MCF 10A (cell line): ENCODE measurements at regions not wholly inside any gene's neighbourhood (a gene's known extent, or its start where the extent isn't known, plus 50 kb on each side); places are given as distances from the start of the nearest gene placed in this dataset.

Source experiments
- BruUV-seq: library from RNA; stranded (reverse); fragments of 400-500 nt; replicated peaks from 2 replicates; lab custom pipeline; 2021; lab: Mats Ljungman, UMichigan
- CTCF ChIA-PET: fragments of 300-600 bp; sonication (Branson Sonifier 250); formaldehyde crosslinking; extraction: SDS; loops from one replicate; lab custom pipeline; 2021; ENCODE audit warnings: antibody characterized with exemption, inconsistent platforms; lab: Yijun Ruan, JAX
- POLR2A ChIA-PET: fragments of 300-600, 350-650 bp; sonication (Branson Sonifier 250); formaldehyde crosslinking; extraction: SDS; loops from one replicate; lab custom pipeline; 2020; ENCODE audit warnings: antibody characterized with exemption, inconsistent platforms; lab: Yijun Ruan, JAX
- DNase-seq: peaks from one replicate; pipeline ENCODE4 v3.0.0-alpha.2; 2018; ENCODE audit not compliant: unreplicated experiment
- H3K27ac Mint-ChIP-seq: one replicate; pipeline ENCODE4 v1.8.0; 2022; ENCODE audit warnings: mild to moderate bottlenecking, low read depth, mixed read lengths; ENCODE audit not compliant: unreplicated experiment
- H3K27me3 Mint-ChIP-seq: one replicate; pipeline ENCODE4 v1.8.0; 2022; ENCODE audit warnings: mixed read lengths; ENCODE audit not compliant: insufficient read depth, unreplicated experiment
- H3K36me3 Mint-ChIP-seq: one replicate; pipeline ENCODE4 v1.8.0; 2022; ENCODE audit warnings: mild to moderate bottlenecking, moderate library complexity, mixed read lengths; ENCODE audit not compliant: insufficient read depth, unreplicated experiment
- H3K4me1 Mint-ChIP-seq: one replicate; pipeline ENCODE4 v1.8.0; 2022; ENCODE audit warnings: mixed read lengths; ENCODE audit not compliant: insufficient read depth, unreplicated experiment
- H3K4me3 Mint-ChIP-seq: one replicate; pipeline ENCODE4 v1.8.0; 2022; ENCODE audit warnings: mild to moderate bottlenecking, moderate library complexity, mixed read lengths; ENCODE audit not compliant: unreplicated experiment
- H3K9me3 Mint-ChIP-seq: one replicate; pipeline ENCODE4 v1.8.0; 2022; ENCODE audit warnings: mixed read lengths; ENCODE audit not compliant: unreplicated experiment
- intact Hi-C: fragments of 100-400 bp; cut with micrococcal nuclease; formaldehyde crosslinking; loops from 2 replicates; pipeline ENCODE4 v1.14.1; 2022
- TF ChIP-seq, protein P1 (sequence below): fragments of 200-600 bp; IDR thresholded peaks from one replicate; pipeline ENCODE4 v1.8.0; 2022; ENCODE audit warnings: antibody characterized with exemption, mild to moderate bottlenecking; ENCODE audit not compliant: unreplicated experiment

DNA sequence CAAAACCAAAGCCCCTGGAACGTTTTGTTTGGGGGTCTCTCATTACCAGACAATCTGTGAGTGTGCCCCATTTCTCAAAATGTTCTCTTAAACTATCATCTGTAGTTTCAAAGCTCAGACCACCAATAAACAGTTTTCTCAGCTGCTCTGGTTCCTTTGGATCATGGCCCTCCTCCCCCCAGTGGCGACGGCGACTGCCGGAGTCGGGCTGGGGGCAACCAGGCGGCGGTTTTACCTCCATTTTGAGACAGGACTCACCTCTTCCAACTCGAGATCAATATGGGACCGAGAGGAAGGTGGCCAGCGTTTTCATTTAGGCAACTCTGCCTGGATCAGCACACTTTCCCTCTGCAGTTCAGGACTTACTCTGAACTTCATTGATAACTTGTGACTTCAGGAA, 141.5 kb upstream of the ZNF32 start:
- Mint-ChIP-seq H3K27me3 (peaks cover 20% of the 10 kb centered on the region), H3K4me1 (peaks cover 8% of the 10 kb centered on the region), H3K27ac (no peak overlapping the region), H3K9me3 (peaks cover 9% of the 10 kb centered on the region), H3K4me3 (no peak overlapping the region), H3K36me3 (peaks cover 5% of the 10 kb centered on the region)
- TF ChIP-seq, protein P1, sequence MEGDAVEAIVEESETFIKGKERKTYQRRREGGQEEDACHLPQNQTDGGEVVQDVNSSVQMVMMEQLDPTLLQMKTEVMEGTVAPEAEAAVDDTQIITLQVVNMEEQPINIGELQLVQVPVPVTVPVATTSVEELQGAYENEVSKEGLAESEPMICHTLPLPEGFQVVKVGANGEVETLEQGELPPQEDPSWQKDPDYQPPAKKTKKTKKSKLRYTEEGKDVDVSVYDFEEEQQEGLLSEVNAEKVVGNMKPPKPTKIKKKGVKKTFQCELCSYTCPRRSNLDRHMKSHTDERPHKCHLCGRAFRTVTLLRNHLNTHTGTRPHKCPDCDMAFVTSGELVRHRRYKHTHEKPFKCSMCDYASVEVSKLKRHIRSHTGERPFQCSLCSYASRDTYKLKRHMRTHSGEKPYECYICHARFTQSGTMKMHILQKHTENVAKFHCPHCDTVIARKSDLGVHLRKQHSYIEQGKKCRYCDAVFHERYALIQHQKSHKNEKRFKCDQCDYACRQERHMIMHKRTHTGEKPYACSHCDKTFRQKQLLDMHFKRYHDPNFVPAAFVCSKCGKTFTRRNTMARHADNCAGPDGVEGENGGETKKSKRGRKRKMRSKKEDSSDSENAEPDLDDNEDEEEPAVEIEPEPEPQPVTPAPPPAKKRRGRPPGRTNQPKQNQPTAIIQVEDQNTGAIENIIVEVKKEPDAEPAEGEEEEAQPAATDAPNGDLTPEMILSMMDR = no peak
- ChIA-PET CTCF (no interaction called here), POLR2A (no interaction called here)
- BruUV-seq = no TSS peak
- intact Hi-C loops = no loop called here
- DNase-seq = no peak

DNA sequence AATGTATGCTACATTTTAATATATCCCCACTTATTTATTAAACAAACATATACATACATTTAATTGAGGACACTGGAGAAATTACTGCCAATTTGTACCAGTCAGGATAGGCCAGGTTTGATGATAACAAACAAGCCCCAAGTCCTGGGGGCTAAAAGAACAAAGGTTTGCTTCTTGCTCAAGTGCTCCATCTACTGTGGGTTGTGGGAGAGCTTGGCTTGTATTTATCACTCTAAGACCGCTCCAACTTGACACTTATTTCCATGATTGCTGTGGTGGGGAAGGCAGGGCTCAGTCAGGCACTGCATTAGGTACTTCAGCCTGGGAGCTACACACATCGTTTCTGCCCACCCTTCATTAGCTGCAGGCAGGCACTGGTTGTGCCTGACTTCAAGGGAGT, 136.6 kb upstream of the ZNF32 start:
- intact Hi-C loops = no loop called here
- no peak overlapping the region for H3K4me3 Mint-ChIP-seq
- POLR2A ChIA-PET = no interaction called here
- H3K27ac Mint-ChIP-seq = no peak overlapping the region
- CTCF ChIA-PET = interaction anchor here (0.6 kb wide), 1 partner anchor 30 kb away, joined by 4 read pairs; no protein-coding TSS in a partner anchor
- TF ChIP-seq, protein P1 = no peak
- H3K36me3 Mint-ChIP-seq = no peaks in the 10 kb centered on the region
- BruUV-seq = no TSS peak
- DNase-seq = peak; percentile 7
- H3K27me3 Mint-ChIP-seq = peaks cover 16% of the 10 kb centered on the region
- no peaks in the 10 kb centered on the region for H3K4me1 Mint-ChIP-seq
- H3K9me3 Mint-ChIP-seq = peaks cover 9% of the 10 kb centered on the region

DNA sequence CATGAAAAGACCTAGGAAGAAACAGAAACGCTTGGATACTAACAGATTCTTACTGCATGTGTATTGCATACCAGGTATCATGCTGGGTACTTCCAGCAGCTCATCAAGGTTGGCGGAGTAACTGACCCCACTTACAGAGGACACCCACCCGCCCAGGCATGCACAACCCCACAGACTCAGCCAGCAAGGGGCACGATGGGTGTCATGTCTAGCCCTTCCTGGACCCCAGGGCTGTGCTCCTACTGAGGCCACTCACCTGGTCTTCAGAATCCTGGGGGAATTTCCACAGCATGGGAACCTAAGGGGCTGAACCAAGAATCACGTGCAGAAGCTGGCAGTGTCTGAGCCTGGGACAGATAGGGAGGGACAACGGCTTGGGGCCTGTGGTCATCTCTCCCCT, 134.1 kb upstream of the ZNF32 start:
- no peaks in the 10 kb centered on the region for H3K4me1 Mint-ChIP-seq
- intact Hi-C loops = no loop called here

DNA sequence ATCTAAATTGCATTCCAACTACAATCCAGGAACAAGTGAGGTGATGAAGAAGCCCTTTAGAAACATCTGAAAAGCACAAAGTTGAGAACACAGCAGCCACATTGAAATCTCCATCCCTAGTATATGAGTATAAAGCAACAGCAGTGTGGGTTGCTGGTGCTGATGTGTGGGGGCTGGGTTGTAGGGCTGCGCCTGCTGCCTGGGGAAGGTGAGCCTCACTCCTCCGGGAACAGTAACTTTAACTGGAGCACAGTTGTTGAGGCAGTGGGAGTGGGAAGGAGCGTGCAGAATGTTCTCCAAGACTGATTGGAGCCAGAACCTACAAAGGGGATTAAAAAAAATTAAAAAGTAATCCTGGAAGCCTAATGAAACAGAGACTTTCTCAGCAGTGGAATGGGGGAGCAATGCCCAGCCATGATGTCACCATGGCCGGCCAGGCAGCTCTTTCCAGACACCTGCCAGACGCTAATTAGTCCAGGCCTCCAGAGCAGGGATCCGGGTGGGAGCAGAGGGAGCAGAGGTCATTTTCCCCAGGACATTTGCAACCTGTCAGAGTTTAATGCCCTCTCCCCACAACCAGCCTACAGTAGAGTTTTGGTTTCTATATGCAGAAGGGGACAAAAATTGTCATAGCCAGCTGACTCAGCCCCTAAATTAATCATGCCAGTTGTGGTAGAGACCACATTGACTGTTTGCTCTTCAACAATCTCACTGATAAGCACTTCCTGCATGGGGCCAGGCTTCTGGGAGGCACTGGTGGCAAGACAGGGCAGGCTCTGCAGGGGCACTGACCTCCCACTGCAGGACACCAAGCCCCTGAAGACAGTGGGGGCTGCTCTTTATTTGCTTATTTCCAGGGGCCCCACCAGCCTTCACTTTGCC, 133.0 kb upstream of the ZNF32 start:
- no peaks in the 10 kb centered on the region for H3K9me3 Mint-ChIP-seq
- H3K27me3 Mint-ChIP-seq = no peaks in the 10 kb centered on the region
- ChIA-PET POLR2A (no interaction called here), CTCF (no interaction called here)
- H3K4me1 Mint-ChIP-seq = no peaks in the 10 kb centered on the region
- TF ChIP-seq, protein P1 = no peak
- intact Hi-C loops = no loop called here
- no TSS peak for BruUV-seq
- H3K27ac Mint-ChIP-seq = no peak overlapping the region
- H3K36me3 Mint-ChIP-seq = no peaks in the 10 kb centered on the region
- DNase-seq = no peak
- no peak overlapping the region for H3K4me3 Mint-ChIP-seq

More for the DNA sequence above, 134.1 kb upstream of the ZNF32 start:
- ChIA-PET CTCF (interaction anchor here (0.6 kb wide), 2 partner anchors 100 to 112 kb away, joined by 3 to 5 read pairs; no protein-coding TSS in a partner anchor), POLR2A (no interaction called here)
- H3K27ac Mint-ChIP-seq = no peak overlapping the region
- H3K27me3 Mint-ChIP-seq = no peaks in the 10 kb centered on the region
- TF ChIP-seq, protein P1 = no peak
- H3K9me3 Mint-ChIP-seq = no peaks in the 10 kb centered on the region
- H3K36me3 Mint-ChIP-seq = no peaks in the 10 kb centered on the region
- DNase-seq = no peak
- H3K4me3 Mint-ChIP-seq = no peak overlapping the region
- no TSS peak for BruUV-seq
